CD4-positive, alpha-beta T cell treated with Interleukin-12 subunit alpha and Interleukin-12 subunit beta, for 1 hour (primary cell): ENCODE measurements at regions not wholly inside any gene's neighbourhood (a gene's known extent, or its start where the extent isn't known, plus 50 kb on each side); places are given as distances from the start of the nearest gene placed in this dataset.

ENCODE experiments used
- DNase-seq: peaks from one replicate; pipeline ENCODE4 v3.0.0-alpha.2; 2020

GRCh38 chr13:40272776-40273139 is 393.7 kb downstream of the FOXO1 start:
- DNase-seq: no peak

- DNase-seq: no peak
These were observed 393.0 kb downstream of the FOXO1 start for GRCh38 chr13:40273253-40274025.

GRCh38 chr13:40274103-40274502 is 392.3 kb downstream of the FOXO1 start:
- DNase-seq: no peak

- no peak for DNase-seq
These were observed 391.3 kb downstream of the FOXO1 start for GRCh38 chr13:40275155-40275554.

GRCh38 chr13:40275636-40276035 is 390.8 kb downstream of the FOXO1 start:
- DNase-seq: no peak

- DNase-seq: no peak
These were observed 382.8 kb downstream of the FOXO1 start for GRCh38 chr13:40283666-40284065.

GRCh38 chr13:40285634-40286033 is 380.8 kb downstream of the FOXO1 start:
- DNase-seq: no peak

- no peak for DNase-seq
These were observed 379.0 kb downstream of the FOXO1 start for GRCh38 chr13:40287428-40287827.

GRCh38 chr13:40288259-40288658 is 378.2 kb downstream of the FOXO1 start:
- no peak for DNase-seq

- no peak for DNase-seq
These were observed 375.7 kb downstream of the FOXO1 start for GRCh38 chr13:40290758-40291157.

GRCh38 chr13:40292108-40292507 is 374.3 kb downstream of the FOXO1 start:
- DNase-seq: no peak

GRCh38 chr13:40292536-40292935 is 373.9 kb downstream of the FOXO1 start:
- no peak for DNase-seq

GRCh38 chr13:40302351-40302750 is 364.1 kb downstream of the FOXO1 start:
- no peak for DNase-seq

GRCh38 chr13:40304391-40304790 is 362.1 kb downstream of the FOXO1 start:
- DNase-seq: no peak

- no peak for DNase-seq
These were observed 359.6 kb downstream of the FOXO1 start for GRCh38 chr13:40306817-40307216.

GRCh38 chr13:40309881-40310280 is 356.6 kb downstream of the FOXO1 start:
- DNase-seq: no peak

- no peak for DNase-seq
These were observed 354.9 kb downstream of the FOXO1 start for GRCh38 chr13:40311356-40312101.

- no peak for DNase-seq
These were observed 352.9 kb downstream of the FOXO1 start for GRCh38 chr13:40313269-40314200.

- DNase-seq: peak; percentile 64
These were observed 350.9 kb downstream of the FOXO1 start for GRCh38 chr13:40315416-40316064.

- no peak for DNase-seq
These were observed 350.1 kb downstream of the FOXO1 start for GRCh38 chr13:40316301-40316700.

GRCh38 chr13:40317980-40318327 is 348.5 kb downstream of the FOXO1 start:
- DNase-seq: no peak

- no peak for DNase-seq
These were observed 348.1 kb downstream of the FOXO1 start for GRCh38 chr13:40318366-40318765.
